Calu3 (cell line): ENCODE measurements at regions not wholly inside any gene's neighbourhood (a gene's known extent, or its start where the extent isn't known, plus 50 kb on each side); places are given as distances from the start of the nearest gene placed in this dataset.

Source experiments
- BruUV-seq: library from RNA; stranded (reverse); fragments of 400-500 nt; replicated peaks from 2 replicates; lab custom pipeline; 2021; lab: Mats Ljungman, UMichigan
- CTCF ChIA-PET: fragments of 300-600 bp; sonication (Branson Sonifier 250); formaldehyde crosslinking; loops from one replicate; lab custom pipeline; 2022; ENCODE audit warnings: antibody characterized with exemption; lab: Charles Lee
- DNase-seq: peaks from one replicate; pipeline ENCODE4 v3.0.0; 2022
- H3K27ac Mint-ChIP-seq: one replicate; pipeline ENCODE4 v1.8.0; 2022; ENCODE audit warnings: mixed read lengths; ENCODE audit not compliant: unreplicated experiment
- H3K27me3 Mint-ChIP-seq: one replicate; pipeline ENCODE4 v1.8.0; 2022; ENCODE audit warnings: mixed read lengths; ENCODE audit not compliant: unreplicated experiment
- H3K36me3 Mint-ChIP-seq: one replicate; pipeline ENCODE4 v1.8.0; 2022; ENCODE audit warnings: mild to moderate bottlenecking, moderate library complexity, mixed read lengths; ENCODE audit not compliant: insufficient read depth, unreplicated experiment
- H3K4me1 Mint-ChIP-seq: one replicate; pipeline ENCODE4 v1.8.0; 2022; ENCODE audit warnings: mild to moderate bottlenecking, low read depth, mixed read lengths; ENCODE audit not compliant: unreplicated experiment
- H3K4me3 Mint-ChIP-seq: one replicate; pipeline ENCODE4 v1.8.0; 2022; ENCODE audit warnings: mild to moderate bottlenecking, low read depth, moderate library complexity, mixed read lengths; ENCODE audit not compliant: unreplicated experiment
- H3K9me3 Mint-ChIP-seq: one replicate; pipeline ENCODE4 v1.8.0; 2022; ENCODE audit warnings: low read depth, mixed read lengths; ENCODE audit not compliant: unreplicated experiment
- CTCF ChIP-seq: fragments of 200-600 bp; IDR thresholded peaks from one replicate; pipeline ENCODE4 v1.8.0; 2022; ENCODE audit warnings: antibody characterized with exemption; ENCODE audit not compliant: unreplicated experiment
- intact Hi-C: fragments of 100-400 bp; cut with micrococcal nuclease; formaldehyde crosslinking; loops from one replicate; pipeline ENCODE4 v1.10.0; 2022; ENCODE audit not compliant: unreplicated experiment

- DNase-seq: no peak
- TF ChIP-seq CTCF: no peak
- Mint-ChIP-seq H3K27me3 (no peaks in the 10 kb centered on the region), H3K27ac (no peak overlapping the region), H3K4me1 (no peaks in the 10 kb centered on the region), H3K4me3 (no peak overlapping the region), H3K36me3 (no peaks in the 10 kb centered on the region), H3K9me3 (peaks cover 10% of the 10 kb centered on the region)
- CTCF ChIA-PET: no interaction called here
- no TSS peak for BruUV-seq
- intact Hi-C loops: no loop called here
Observed at GRCh38 chr22:49045276-49045675, 782.4 kb downstream of the BRD1 start.

- H3K27ac Mint-ChIP-seq: no peak overlapping the region
- H3K27me3 Mint-ChIP-seq: no peaks in the 10 kb centered on the region
- CTCF ChIA-PET: no interaction called here
- peaks cover 13% of the 10 kb centered on the region for H3K9me3 Mint-ChIP-seq
- no TSS peak for BruUV-seq
- no peaks in the 10 kb centered on the region for H3K36me3 Mint-ChIP-seq
- no peak for TF ChIP-seq CTCF
- no peak for DNase-seq
- no peak overlapping the region for H3K4me3 Mint-ChIP-seq
- H3K4me1 Mint-ChIP-seq: no peaks in the 10 kb centered on the region
- intact Hi-C loops: no loop called here
Observed at GRCh38 chr22:49044776-49045175, 782.9 kb downstream of the BRD1 start.

GRCh38 chr22:49044091-49044490, 783.6 kb downstream of the BRD1 start:
- intact Hi-C loops: no loop called here
- Mint-ChIP-seq H3K36me3 (no peaks in the 10 kb centered on the region), H3K27me3 (no peaks in the 10 kb centered on the region), H3K27ac (no peak overlapping the region), H3K9me3 (peaks cover 14% of the 10 kb centered on the region), H3K4me3 (no peak overlapping the region), H3K4me1 (no peaks in the 10 kb centered on the region)
- no peak for TF ChIP-seq CTCF
- no peak for DNase-seq
- no TSS peak for BruUV-seq
- CTCF ChIA-PET: no interaction called here

- Mint-ChIP-seq H3K4me3 (no peak overlapping the region), H3K36me3 (no peaks in the 10 kb centered on the region), H3K9me3 (peaks cover 11% of the 10 kb centered on the region), H3K4me1 (no peaks in the 10 kb centered on the region), H3K27me3 (no peaks in the 10 kb centered on the region), H3K27ac (no peak overlapping the region)
- intact Hi-C loops: no loop called here
- CTCF ChIA-PET: no interaction called here
- DNase-seq: no peak
- TF ChIP-seq CTCF: no peak
- BruUV-seq: no TSS peak
Observed at GRCh38 chr22:49042877-49043859, 784.5 kb downstream of the BRD1 start.
